GM13976 (cell line): ENCODE measurements at regions not wholly inside any gene's neighbourhood (a gene's known extent, or its start where the extent isn't known, plus 50 kb on each side); places are given as distances from the start of the nearest gene placed in this dataset.

Experiments used
- DNase-seq: peaks from one replicate; pipeline ENCODE4 v3.0.0; 2012; ENCODE audit warnings: low spot score
- in situ Hi-C: fragments of 300-500 bp; cut with MboI; formaldehyde crosslinking; loops from one replicate; pipeline ENCODE4 v1.12.0; 2022; ENCODE audit warnings: low sequenced_read_pairs, mixed read lengths, inconsistent platforms; ENCODE audit not compliant: unreplicated experiment
- TF ChIP-seq, protein P1 (sequence below): IDR thresholded peaks from 2 replicates; pipeline ENCODE4 v1.5.1; 2012; ENCODE audit warnings: borderline replicate concordance, mild to moderate bottlenecking; ENCODE audit not compliant: insufficient read depth; ENCODE audit errors: extremely low read depth, missing control alignments, control extremely low read depth

DNA sequence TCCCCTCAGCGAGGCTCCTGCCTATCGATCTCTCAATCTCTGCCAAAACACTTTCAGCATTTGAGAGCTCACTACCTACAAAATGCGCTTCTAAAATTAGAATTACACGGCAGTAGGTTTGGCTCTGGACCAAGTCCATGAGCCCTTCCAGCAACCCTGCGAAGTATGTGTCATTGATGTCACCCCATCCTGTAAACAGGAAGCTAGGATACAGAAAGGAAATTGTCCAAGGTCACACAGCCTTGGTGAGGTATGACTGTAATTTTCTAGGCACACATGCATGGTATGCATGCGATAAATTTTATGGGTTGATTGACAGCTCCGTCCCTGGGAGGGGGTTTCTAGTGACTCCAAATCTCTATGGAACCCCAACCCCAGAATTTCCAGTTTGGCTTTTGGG, 330.3 kb upstream of the CDH5 start:
- TF ChIP-seq, protein P1, sequence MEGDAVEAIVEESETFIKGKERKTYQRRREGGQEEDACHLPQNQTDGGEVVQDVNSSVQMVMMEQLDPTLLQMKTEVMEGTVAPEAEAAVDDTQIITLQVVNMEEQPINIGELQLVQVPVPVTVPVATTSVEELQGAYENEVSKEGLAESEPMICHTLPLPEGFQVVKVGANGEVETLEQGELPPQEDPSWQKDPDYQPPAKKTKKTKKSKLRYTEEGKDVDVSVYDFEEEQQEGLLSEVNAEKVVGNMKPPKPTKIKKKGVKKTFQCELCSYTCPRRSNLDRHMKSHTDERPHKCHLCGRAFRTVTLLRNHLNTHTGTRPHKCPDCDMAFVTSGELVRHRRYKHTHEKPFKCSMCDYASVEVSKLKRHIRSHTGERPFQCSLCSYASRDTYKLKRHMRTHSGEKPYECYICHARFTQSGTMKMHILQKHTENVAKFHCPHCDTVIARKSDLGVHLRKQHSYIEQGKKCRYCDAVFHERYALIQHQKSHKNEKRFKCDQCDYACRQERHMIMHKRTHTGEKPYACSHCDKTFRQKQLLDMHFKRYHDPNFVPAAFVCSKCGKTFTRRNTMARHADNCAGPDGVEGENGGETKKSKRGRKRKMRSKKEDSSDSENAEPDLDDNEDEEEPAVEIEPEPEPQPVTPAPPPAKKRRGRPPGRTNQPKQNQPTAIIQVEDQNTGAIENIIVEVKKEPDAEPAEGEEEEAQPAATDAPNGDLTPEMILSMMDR: no peak
- no peak for DNase-seq
- in situ Hi-C loops: no loop called here

GRCh38 chr16:66035096-66035495, 331.4 kb upstream of the CDH5 start:
- DNase-seq: no peak
- TF ChIP-seq, protein P1: no peak
- in situ Hi-C loops: no loop called here

DNA sequence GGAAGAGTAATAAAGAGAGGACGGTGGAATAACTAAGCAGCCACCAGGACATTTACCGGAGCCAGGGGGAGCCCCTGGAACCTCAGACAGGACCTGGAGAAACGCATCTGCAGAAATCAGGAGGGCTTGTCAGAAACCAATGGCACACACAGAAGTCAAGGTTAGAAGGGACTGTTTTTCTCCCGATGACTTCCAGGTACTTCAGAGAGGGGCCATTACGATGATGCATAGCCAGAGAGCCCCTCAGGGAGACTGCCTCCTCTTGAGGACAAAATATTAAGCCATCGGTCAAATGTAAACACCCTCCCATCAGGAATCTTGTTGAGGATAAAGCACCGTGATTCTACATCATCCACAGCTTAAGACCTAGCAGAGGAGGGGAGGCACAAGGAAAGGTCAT, 333.6 kb upstream of the CDH5 start:
- TF ChIP-seq, protein P1: no peak
- no peak for DNase-seq
- in situ Hi-C loops: no loop called here

- TF ChIP-seq, protein P1: no peak
- in situ Hi-C loops: no loop called here
Measured at GRCh38 chr16:66030036-66030435, 336.5 kb upstream of the CDH5 start.

GRCh38 chr16:66028510-66029216, 337.8 kb upstream of the CDH5 start:
- in situ Hi-C loops: no loop called here
- TF ChIP-seq, protein P1: no peak
- no peak for DNase-seq

More at GRCh38 chr16:66030036-66030435, 336.5 kb upstream of the CDH5 start:
- no peak for DNase-seq

DNA sequence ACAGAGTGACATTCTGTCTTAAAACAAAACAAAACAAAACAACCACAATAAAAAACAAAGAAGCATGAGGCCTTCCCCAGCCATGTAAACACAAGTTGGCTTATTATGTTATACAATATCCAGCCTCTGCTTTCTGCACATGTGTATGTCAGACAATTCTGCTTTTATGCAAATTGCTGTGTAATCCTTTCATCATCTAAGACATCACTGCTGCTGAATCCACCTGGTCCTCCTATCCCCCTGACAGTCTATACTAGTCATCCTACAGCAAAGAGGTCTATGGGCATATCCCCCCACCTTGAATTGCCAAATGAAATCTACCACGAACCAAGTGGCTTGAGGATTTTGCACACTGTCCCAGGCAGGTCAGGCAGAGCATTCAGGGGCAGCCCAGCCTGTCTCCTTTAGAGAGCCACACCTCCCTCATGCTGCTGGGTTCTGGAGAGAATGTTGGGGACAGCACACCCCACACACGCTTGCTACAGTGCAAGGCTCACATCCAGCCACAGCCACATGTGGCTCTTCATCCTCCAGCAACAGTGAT, 339.6 kb upstream of the CDH5 start:
- in situ Hi-C loops: no loop called here
- DNase-seq: no peak
- TF ChIP-seq, protein P1: no peak

- DNase-seq: no peak
- TF ChIP-seq, protein P1: no peak
- in situ Hi-C loops: no loop called here
Measured at GRCh38 chr16:66026211-66026610, 340.3 kb upstream of the CDH5 start.
